Transverse colon (tissue), 4 donors: ENCODE measurements at regions not wholly inside any gene's neighbourhood (a gene's known extent, or its start where the extent isn't known, plus 50 kb on each side); places are given as distances from the start of the nearest gene placed in this dataset.

ENCODE experiments used
- DNase-seq: peaks from one replicate; pipeline ENCODE4 v3.0.0-alpha.2; 2019
- H3K27ac ChIP-seq, 4 donors: fragments of 200-600 bp; sonication (generic); 2 replicates each; pipeline ENCODE4 v1.5.1; 2016 to 2018; ENCODE audit warnings: inconsistent platforms in 4 of 4
- H3K27me3 ChIP-seq: fragments of 200-600 bp; sonication (generic); 2 replicates; pipeline ENCODE4 v1.5.1; 2017; ENCODE audit warnings: inconsistent platforms
- H3K36me3 ChIP-seq, 4 donors: fragments of 200-600 bp; sonication (generic); 2 replicates each; pipeline ENCODE4 v1.5.1; 2017 to 2019; ENCODE audit warnings: inconsistent platforms in 4 of 4
- H3K4me1 ChIP-seq, 4 donors: fragments of 200-600 bp; sonication (generic); 2 replicates each; pipeline ENCODE4 v1.5.1; 2017 to 2020; ENCODE audit warnings: inconsistent platforms in 4 of 4
- H3K4me3 ChIP-seq, 4 donors: fragments of 200-600 bp; sonication (generic); 1 replicate in 1 of 4; 2 replicates in 3 of 4; pipeline versions ENCODE4 v1.5.1 to v1.6.1; 2017 to 2019; ENCODE audit warnings: inconsistent platforms in 4 of 4
- H3K9me3 ChIP-seq, 2 donors: fragments of 200-600 bp; sonication (generic); 2 replicates each; pipeline ENCODE4 v1.5.1; 2017 to 2019; ENCODE audit warnings: inconsistent platforms in 2 of 2
- CTCF ChIP-seq, 5 experiments: fragments of 200-600 bp in 3 of 5; fragments of 450-650 bp in 2 of 5; sonication (generic) in 3 of 5; IDR thresholded peaks; 1 replicate in 2 of 5; 2 replicates in 3 of 5; pipeline ENCODE4 v1.5.1; 2016 to 2017; ENCODE audit warnings: antibody characterized with exemption in 5 of 5, inconsistent platforms in 3 of 5, mild to moderate bottlenecking in 2 of 5, moderate library complexity in 1 of 5
- EP300 ChIP-seq: sonication (generic); formaldehyde crosslinking; IDR thresholded peaks from one replicate; pipeline ENCODE4 v1.6.1; 2017; ENCODE audit warnings: antibody characterized with exemption, low read depth
- POLR2A ChIP-seq: fragments of 450-650 bp; IDR thresholded peaks from one replicate; pipeline ENCODE4 v1.6.1; 2016; ENCODE audit warnings: antibody characterized with exemption, mild to moderate bottlenecking, moderate library complexity
- POLR2AphosphoS5 ChIP-seq, 3 donors: sonication (generic); formaldehyde crosslinking; IDR thresholded peaks; one replicate each; pipeline ENCODE4 v1.6.1; 2016; ENCODE audit warnings: antibody characterized with exemption in 3 of 3
- WGBS, 2 donors: methylation state at CpG; one replicate each; pipeline ENCODE4 v1.1.5; 2018; ENCODE audit warnings: low coverage in 1 of 2; 5-methylcytosine and 5-hydroxymethylcytosine counted together
- in situ Hi-C, 4 donors: fragments of 200-750 bp; cut with MboI; loops; one replicate each; pipeline versions ENCODE4 v1.15.0 to v1.15.1; 2017; ENCODE audit warnings: low sequenced_read_pairs in 3 of 4, low pct_ligation_motif_present in 1 of 4, low pct_unique_long_range_greater_than_20kb in 1 of 4
- intact Hi-C: fragments of 100-400 bp; cut with DNase I; formaldehyde crosslinking; loops from one replicate; pipeline ENCODE4 v1.15.1; 2023; ENCODE audit warnings: low total_unique reads

GRCh38 chr3:103082501-103082900, 647.7 kb downstream of the ZPLD1 start:
- intact Hi-C loops = no loop called here
- 75 to 78% methylated on average over 1 of the region's 1 CpG for WGBS, 2 donors

GRCh38 chr3:103083848-103084631, 649.2 kb downstream of the ZPLD1 start:
- H3K4me3 ChIP-seq = no peak overlapping the region
- 62 to 70% methylated on average over 3 of the region's 3 CpGs for WGBS, 2 donors
- no peaks in the 10 kb centered on the region for H3K9me3 ChIP-seq
- no peaks in the 10 kb centered on the region for H3K4me1 ChIP-seq
- intact Hi-C loops = no loop called here
- H3K27me3 ChIP-seq = no peaks in the 10 kb centered on the region
- TF ChIP-seq POLR2A = no peak
- TF ChIP-seq POLR2AphosphoS5 (IDR thresholded peaks at IDR 0.05) = no peak
- no peak for DNase-seq
- no peak overlapping the region for H3K27ac ChIP-seq
- in situ Hi-C loops = no loop called here
- no peaks in the 10 kb centered on the region for H3K36me3 ChIP-seq

More at GRCh38 chr3:103082501-103082900, 647.7 kb downstream of the ZPLD1 start:
- Histone ChIP-seq H3K27me3 (no peaks in the 10 kb centered on the region), H3K9me3 (no peaks in the 10 kb centered on the region), H3K36me3 (no peaks in the 10 kb centered on the region), H3K4me3 (no peak overlapping the region), H3K27ac (no peak overlapping the region), H3K4me1 (no peaks in the 10 kb centered on the region)
- DNase-seq = no peak
- in situ Hi-C loops = no loop called here
- no peak for TF ChIP-seq CTCF (IDR thresholded peaks at IDR 0.05)
- no peak for TF ChIP-seq EP300
- no peak for TF ChIP-seq POLR2A
- no peak for TF ChIP-seq POLR2AphosphoS5 (IDR thresholded peaks at IDR 0.05)

- Histone ChIP-seq H3K36me3 (no peaks in the 10 kb centered on the region), H3K9me3 (no peaks in the 10 kb centered on the region), H3K27me3 (no peaks in the 10 kb centered on the region), H3K27ac (no peak overlapping the region), H3K4me3 (no peak overlapping the region), H3K4me1 (no peaks in the 10 kb centered on the region)
- in situ Hi-C loops (no loop called here), intact Hi-C loops (no loop called here)
- no peak for DNase-seq
- no peak for TF ChIP-seq POLR2AphosphoS5 (IDR thresholded peaks at IDR 0.05)
- TF ChIP-seq POLR2A = no peak
- no peak for TF ChIP-seq CTCF (IDR thresholded peaks at IDR 0.05)
Observed at GRCh38 chr3:103085465-103085864, 650.6 kb downstream of the ZPLD1 start.

- Histone ChIP-seq H3K36me3 (no peaks in the 10 kb centered on the region), H3K4me3 (no peak overlapping the region), H3K9me3 (peaks cover 0 to 4% of the 10 kb centered on the region in 2 donors), H3K4me1 (no peaks in the 10 kb centered on the region), H3K27me3 (no peaks in the 10 kb centered on the region), H3K27ac (no peak overlapping the region)
- TF ChIP-seq POLR2AphosphoS5 (IDR thresholded peaks at IDR 0.05) (no peak), POLR2A (no peak), EP300 (no peak), CTCF (IDR thresholded peaks at IDR 0.05) (no peak)
- in situ Hi-C loops = no loop called here
- intact Hi-C loops = no loop called here
- DNase-seq = no peak
Observed at GRCh38 chr3:103089758-103090157, 654.9 kb downstream of the ZPLD1 start.

GRCh38 chr3:103105206-103105605, 670.4 kb downstream of the ZPLD1 start:
- H3K9me3 ChIP-seq = no peaks in the 10 kb centered on the region
- H3K4me3 ChIP-seq = no peak overlapping the region
- H3K27ac ChIP-seq = no peak overlapping the region
- intact Hi-C loops = no loop called here
- in situ Hi-C loops = no loop called here
- 71% methylated on average over 2 of the region's 2 CpGs; no CpG with 5 or more reads in 1 of the 2 donors for WGBS, 2 donors
- no peaks in the 10 kb centered on the region for H3K4me1 ChIP-seq
- TF ChIP-seq POLR2A (no peak), CTCF (IDR thresholded peaks at IDR 0.05) (no peak), POLR2AphosphoS5 (IDR thresholded peaks at IDR 0.05) (no peak), EP300 (no peak)
- H3K36me3 ChIP-seq = no peaks in the 10 kb centered on the region
- no peaks in the 10 kb centered on the region for H3K27me3 ChIP-seq
- no peak for DNase-seq
